Kidney (tissue), 13 donors: ENCODE measurements at regions not wholly inside any gene's neighbourhood (a gene's known extent, or its start where the extent isn't known, plus 50 kb on each side); places are given as distances from the start of the nearest gene placed in this dataset.

Experiments
- DNase-seq, 5 donors: peaks; one replicate each; pipeline ENCODE4 v3.0.0-alpha.2; 2013 to 2020
- FAIRE-seq: peaks from 2 replicates; lab custom pipeline; 2012; peaks lifted over from hg19 to GRCh38; lab: Jason Lieb, UNC
- H3K27ac ChIP-seq, 2 donors: one replicate each; pipeline ENCODE4 v1.7.0; 2013; ENCODE audit warnings: low read depth in 2 of 2, low read length in 2 of 2, inconsistent platforms in 1 of 2
- H3K27me3 ChIP-seq: one replicate; pipeline ENCODE4 v1.7.1; 2013; ENCODE audit warnings: low read length, inconsistent platforms; ENCODE audit not compliant: control insufficient read depth, insufficient read depth
- H3K36me3 ChIP-seq, 3 donors: one replicate each; pipeline versions ENCODE4 v1.7.0 to v1.7.1; 2013; ENCODE audit warnings: low read length in 3 of 3, control low read depth in 1 of 3, inconsistent platforms in 1 of 3; ENCODE audit not compliant: insufficient read depth in 3 of 3, control insufficient read depth in 2 of 3
- H3K4me1 ChIP-seq, 3 donors: one replicate each; pipeline versions ENCODE4 v1.7.0 to v1.7.1; 2013; ENCODE audit warnings: low read length in 3 of 3, inconsistent platforms in 1 of 3, low read depth in 1 of 3; ENCODE audit not compliant: control insufficient read depth in 2 of 3, insufficient read depth in 2 of 3
- H3K4me3 ChIP-seq, 3 donors: one replicate each; pipeline versions ENCODE4 v1.7.0 to v1.8.1; 2013; ENCODE audit warnings: low read length in 3 of 3, control low read depth in 1 of 3, inconsistent platforms in 1 of 3
- H3K9ac ChIP-seq, 3 donors: one replicate each; pipeline versions ENCODE4 v1.7.0 to v1.7.1; 2013; ENCODE audit warnings: low read length in 3 of 3, control low read depth in 1 of 3, inconsistent platforms in 1 of 3
- H3K9me3 ChIP-seq, 3 donors: one replicate each; pipeline versions ENCODE4 v1.7.0 to v1.7.1; 2013; ENCODE audit warnings: low read length in 3 of 3, control low read depth in 1 of 3, inconsistent platforms in 1 of 3; ENCODE audit not compliant: control insufficient read depth in 2 of 3, insufficient read depth in 1 of 3
- intact Hi-C: fragments of 100-400 bp; cut with DNase I; formaldehyde crosslinking; loops from one replicate; pipeline ENCODE4 v1.11.1; 2022
- TF ChIP-seq, protein P1 (sequence below): IDR thresholded peaks from 3 replicates; pipeline ENCODE4 v1.5.1; 2012; ENCODE audit warnings: mild to moderate bottlenecking, moderate library complexity, borderline replicate concordance; ENCODE audit not compliant: insufficient read depth; ENCODE audit errors: extremely low read depth
- donor health status: control.
- donor health status: control.
- donor health status: control.
- donor health status: control.
- donor health status: control.
- donor health status: DM: yes; HTN: yes; CAD: no.
- donor health status: Normal renal cell carcinoma (clear cell type).

GRCh38 chr6:101079696-101080270 lies 198.7 kb upstream of the ASCC3 start:
- TF ChIP-seq, protein P1, sequence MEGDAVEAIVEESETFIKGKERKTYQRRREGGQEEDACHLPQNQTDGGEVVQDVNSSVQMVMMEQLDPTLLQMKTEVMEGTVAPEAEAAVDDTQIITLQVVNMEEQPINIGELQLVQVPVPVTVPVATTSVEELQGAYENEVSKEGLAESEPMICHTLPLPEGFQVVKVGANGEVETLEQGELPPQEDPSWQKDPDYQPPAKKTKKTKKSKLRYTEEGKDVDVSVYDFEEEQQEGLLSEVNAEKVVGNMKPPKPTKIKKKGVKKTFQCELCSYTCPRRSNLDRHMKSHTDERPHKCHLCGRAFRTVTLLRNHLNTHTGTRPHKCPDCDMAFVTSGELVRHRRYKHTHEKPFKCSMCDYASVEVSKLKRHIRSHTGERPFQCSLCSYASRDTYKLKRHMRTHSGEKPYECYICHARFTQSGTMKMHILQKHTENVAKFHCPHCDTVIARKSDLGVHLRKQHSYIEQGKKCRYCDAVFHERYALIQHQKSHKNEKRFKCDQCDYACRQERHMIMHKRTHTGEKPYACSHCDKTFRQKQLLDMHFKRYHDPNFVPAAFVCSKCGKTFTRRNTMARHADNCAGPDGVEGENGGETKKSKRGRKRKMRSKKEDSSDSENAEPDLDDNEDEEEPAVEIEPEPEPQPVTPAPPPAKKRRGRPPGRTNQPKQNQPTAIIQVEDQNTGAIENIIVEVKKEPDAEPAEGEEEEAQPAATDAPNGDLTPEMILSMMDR, result no peak
- Histone ChIP-seq H3K4me3 (no peak overlapping the region), H3K9me3 (no peaks in the 10 kb centered on the region), H3K36me3 (no peaks in the 10 kb centered on the region), H3K9ac (no peak overlapping the region), H3K4me1 (no peaks in the 10 kb centered on the region), H3K27ac (no peak overlapping the region), H3K27me3 (no peaks in the 10 kb centered on the region)
- no peak for FAIRE-seq
- intact Hi-C loops, result no loop called here
- DNase-seq, result peak in 1 of 5 donors; percentile 14

DNA sequence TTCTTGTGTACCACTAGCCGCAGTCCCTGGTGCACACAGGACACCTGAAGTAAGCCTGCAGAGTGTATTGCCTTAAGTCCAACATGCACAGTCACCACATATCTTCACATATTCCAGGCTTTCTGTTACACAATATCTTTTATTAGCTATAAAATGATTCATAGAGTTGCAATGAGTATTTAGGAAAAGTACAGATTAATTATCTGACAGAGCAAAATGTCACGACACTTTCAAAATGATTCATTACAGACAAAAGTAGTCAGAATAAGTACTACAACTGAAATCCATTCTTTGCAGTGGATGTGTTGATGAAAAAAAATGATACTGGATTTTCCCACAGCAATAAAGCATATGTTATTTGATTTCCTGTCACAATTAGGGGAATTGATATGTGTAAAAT lies 199.5 kb upstream of the ASCC3 start:
- H3K36me3 ChIP-seq, result no peaks in the 10 kb centered on the region
- no peak overlapping the region for H3K27ac ChIP-seq
- DNase-seq (no peak), FAIRE-seq (no peak)
- intact Hi-C loops, result no loop called here
- no peak overlapping the region for H3K4me3 ChIP-seq
- H3K4me1 ChIP-seq, result no peaks in the 10 kb centered on the region
- H3K27me3 ChIP-seq, result no peaks in the 10 kb centered on the region
- H3K9me3 ChIP-seq, result no peaks in the 10 kb centered on the region
- TF ChIP-seq, protein P1, result no peak
- no peak overlapping the region for H3K9ac ChIP-seq

DNA sequence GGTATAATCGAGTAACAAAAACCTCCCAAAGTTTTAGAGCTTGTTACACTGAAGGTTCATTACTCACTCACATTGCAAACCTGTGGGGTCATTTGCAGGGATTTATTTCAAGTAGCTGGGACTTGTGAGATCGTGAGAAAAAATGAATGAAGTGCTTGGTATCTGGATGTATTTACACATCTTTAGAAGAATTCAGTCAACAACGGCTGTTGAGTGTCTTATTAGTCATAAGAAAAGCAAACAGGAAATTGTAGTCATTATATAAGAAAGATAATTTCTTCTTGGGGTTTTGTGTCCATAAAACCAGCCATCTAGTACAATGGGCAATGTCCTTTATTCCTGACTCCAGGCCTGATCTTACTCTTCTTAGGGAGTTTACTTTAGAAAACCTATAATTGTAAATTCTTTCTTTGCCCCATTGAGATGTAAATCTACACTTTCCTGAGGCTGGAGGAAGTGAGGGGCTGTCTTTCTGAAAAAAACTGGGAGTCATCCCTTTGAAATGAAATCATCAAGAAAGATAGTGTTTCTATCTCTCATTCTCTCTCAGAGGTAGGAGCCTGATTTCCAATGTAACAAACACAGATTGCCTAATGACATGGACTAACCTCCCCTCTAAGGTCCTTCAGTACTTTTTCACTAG lies 202.5 kb upstream of the ASCC3 start:
- Histone ChIP-seq H3K27me3 (no peaks in the 10 kb centered on the region), H3K9ac (no peak overlapping the region), H3K27ac (no peak overlapping the region), H3K4me1 (no peaks in the 10 kb centered on the region), H3K36me3 (no peaks in the 10 kb centered on the region), H3K4me3 (no peak overlapping the region), H3K9me3 (no peaks in the 10 kb centered on the region)
- intact Hi-C loops, result no loop called here
- DNase-seq (no peak), FAIRE-seq (no peak)
- TF ChIP-seq, protein P1, result no peak
